Germinal center (tissue), 1 donor: ENCODE measurements at regions not wholly inside any gene's neighbourhood (a gene's known extent, or its start where the extent isn't known, plus 50 kb on each side); places are given as distances from the start of the nearest gene placed in this dataset.

ENCODE experiments used
- DNase-seq: peaks from one replicate; pipeline ENCODE4 v3.0.0; 2012; ENCODE audit warnings: mixed read lengths, low spot score

DNA sequence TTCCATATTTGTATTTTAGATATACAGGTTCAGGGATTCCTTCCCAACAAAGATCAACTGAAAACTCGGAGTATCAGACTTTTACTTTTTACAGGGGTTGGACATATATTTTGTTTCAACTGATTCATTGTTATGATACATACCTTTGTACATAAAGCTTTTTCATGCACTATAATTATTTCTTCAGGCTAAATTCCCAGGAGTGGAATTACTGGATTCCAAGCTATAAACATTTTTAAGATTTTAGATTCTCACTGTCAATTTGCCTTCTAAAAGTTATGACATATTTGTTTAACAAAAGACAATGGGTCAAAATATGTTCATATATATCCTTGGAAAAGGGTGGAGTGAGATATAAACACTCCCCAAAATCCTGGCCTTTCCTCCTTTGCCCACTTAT lies 449.0 kb downstream of the PDCD6IP start:
- no peak for DNase-seq

GRCh38 chr3:34248352-34248751 lies 449.9 kb downstream of the PDCD6IP start:
- DNase-seq, result no peak

DNA sequence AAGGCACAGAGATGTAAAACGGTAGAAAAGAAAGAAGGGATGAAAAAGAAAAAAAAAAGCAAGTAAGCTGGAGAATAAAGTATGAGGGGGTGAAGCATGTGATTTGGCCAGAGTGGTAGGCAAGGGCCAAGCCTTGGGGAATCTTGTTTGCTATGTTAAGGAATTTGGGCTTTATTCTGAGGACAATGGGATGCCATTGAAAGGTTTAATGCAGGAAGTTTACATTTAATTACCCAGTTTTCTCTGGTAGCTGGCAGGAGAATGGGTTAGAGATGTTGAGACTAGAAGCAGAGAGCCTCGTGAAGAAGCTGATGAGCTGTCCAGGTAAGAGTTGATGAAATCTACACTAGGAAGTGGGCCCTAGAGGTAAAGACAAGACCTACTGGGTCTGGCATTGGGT lies 455.9 kb downstream of the PDCD6IP start:
- no peak for DNase-seq

- no peak for DNase-seq
These were observed 457.6 kb downstream of the PDCD6IP start for GRCh38 chr3:34256021-34256420.

GRCh38 chr3:34256791-34257190 lies 458.4 kb downstream of the PDCD6IP start:
- DNase-seq, result no peak

GRCh38 chr3:34258271-34258998 lies 460.0 kb downstream of the PDCD6IP start:
- DNase-seq, result no peak

GRCh38 chr3:34260271-34261000 lies 462.0 kb downstream of the PDCD6IP start:
- DNase-seq, result peak; percentile 41

- no peak for DNase-seq
These were observed 462.6 kb downstream of the PDCD6IP start for GRCh38 chr3:34261001-34261385.

DNA sequence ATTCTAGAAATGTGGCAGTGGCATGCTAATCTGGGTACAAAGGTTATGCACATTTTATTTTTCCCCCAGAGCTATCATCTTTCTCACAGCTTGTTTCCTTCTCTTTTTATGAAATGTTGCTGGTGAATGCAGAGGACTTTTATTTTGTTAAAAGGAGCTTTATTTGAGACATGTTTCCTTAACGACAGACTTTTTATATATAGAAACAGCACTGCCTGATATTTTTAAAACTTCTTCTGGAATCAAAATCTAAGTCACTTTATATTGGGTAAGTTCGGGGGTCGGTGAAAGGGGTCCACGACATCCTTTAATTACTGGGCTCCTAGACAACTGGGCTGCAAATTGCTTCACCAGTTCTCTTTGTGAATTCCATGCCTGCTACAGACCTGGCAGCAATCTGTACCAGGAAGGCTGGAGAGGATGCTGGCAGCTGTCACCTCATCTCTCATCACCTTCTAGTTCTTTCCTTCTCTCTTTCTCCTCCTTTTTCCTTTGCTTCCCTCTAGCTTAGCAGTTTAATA lies 464.7 kb downstream of the PDCD6IP start:
- no peak for DNase-seq

GRCh38 chr3:34264337-34265041 lies 466.1 kb downstream of the PDCD6IP start:
- DNase-seq, result no peak

- no peak for DNase-seq
These were observed 468.7 kb downstream of the PDCD6IP start for GRCh38 chr3:34267088-34267487.

DNA sequence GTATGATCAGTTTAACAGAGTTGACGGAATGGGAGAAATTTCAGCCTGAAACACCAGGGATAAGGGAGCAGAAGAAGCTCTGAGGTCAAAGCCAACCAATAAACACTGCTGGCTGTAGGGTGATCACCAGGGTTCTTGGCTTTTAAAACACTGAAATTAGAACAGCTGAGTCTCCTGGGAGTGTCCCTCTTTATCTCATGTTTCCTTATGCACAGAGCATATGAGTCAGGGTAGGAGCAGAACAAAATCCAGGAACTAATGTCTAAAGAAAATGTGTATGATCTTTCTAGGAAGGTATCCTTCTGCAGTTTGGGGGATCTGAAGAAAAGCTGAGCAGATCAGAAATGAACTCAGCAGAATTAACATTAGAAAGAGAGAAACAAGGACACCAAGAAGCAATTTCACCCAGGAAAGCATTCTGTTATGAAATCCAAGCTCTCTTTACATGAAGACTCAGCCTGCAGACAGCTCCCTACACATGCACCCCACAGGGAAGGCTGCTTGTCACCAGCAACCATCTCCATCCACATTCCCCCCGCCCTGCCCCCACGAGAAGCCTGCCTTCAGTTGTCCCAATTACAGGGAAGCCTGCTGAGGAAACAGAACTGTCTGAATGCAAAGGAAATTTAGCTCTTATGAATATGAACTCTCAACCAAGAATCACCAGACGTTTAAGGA lies 469.7 kb downstream of the PDCD6IP start:
- no peak for DNase-seq

DNA sequence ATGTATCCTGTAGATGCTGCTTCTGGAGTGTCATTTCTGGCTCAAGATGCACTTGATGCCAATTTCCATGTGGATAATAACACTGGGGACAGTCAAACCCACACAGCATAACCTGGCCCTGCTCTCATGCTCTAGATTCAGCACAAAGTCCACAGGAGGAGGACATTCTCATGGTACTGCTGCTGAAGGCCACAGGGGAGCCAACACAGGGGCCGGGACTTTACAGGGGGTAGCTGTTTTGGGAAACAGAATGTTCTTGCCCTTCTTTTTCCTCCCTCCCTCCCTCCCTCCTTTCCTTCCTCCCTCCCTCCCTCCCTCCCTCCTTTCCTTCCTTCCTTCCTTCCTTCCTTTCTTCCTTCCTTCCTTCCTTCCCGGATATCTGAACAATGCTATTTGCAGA lies 477.4 kb downstream of the PDCD6IP start:
- no peak for DNase-seq

DNA sequence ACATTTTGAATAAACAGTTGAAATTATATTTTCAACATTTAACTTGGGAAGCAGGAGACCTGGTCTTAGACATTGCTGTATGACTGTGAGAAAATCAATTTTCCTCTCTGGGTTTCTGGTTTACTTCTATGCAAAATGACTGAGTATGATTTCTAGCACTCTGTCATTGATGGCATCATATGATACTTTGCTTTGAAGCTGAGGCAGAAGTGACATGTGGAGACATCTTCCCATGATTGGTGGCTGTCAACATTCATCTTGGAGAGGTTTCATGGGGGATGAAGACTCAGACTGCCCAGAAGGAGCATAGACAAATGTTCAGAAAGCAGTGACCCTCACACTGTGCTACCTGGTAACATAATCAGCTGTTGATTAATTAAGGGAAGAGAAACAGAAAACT lies 477.9 kb downstream of the PDCD6IP start:
- no peak for DNase-seq

GRCh38 chr3:34277110-34277509 lies 478.7 kb downstream of the PDCD6IP start:
- no peak for DNase-seq

GRCh38 chr3:34279901-34280300 lies 481.5 kb downstream of the PDCD6IP start:
- no peak for DNase-seq

GRCh38 chr3:34283751-34284150 lies 485.3 kb downstream of the PDCD6IP start:
- DNase-seq, result no peak

- no peak for DNase-seq
These were observed 486.8 kb downstream of the PDCD6IP start for GRCh38 chr3:34284959-34285826.

DNA sequence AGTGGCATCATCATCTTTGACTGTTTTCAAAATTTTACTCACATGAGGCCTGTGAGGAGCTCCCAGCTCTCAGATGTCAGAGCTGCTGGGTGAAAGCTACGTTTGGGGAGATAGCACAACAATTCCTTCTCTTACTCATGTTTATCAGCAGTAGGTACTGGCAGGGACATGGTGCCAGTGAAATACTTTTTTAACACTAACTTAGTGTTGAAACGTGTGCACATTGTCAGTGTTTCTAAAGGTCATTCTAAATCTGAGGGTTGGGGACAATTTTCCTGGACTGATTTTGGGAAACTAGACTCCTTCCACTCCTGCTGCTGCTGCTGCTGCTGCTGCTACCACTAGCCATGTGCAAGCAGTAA lies 487.4 kb downstream of the PDCD6IP start:
- DNase-seq, result no peak

- no peak for DNase-seq
These were observed 494.3 kb downstream of the PDCD6IP start for GRCh38 chr3:34292605-34293300.

DNA sequence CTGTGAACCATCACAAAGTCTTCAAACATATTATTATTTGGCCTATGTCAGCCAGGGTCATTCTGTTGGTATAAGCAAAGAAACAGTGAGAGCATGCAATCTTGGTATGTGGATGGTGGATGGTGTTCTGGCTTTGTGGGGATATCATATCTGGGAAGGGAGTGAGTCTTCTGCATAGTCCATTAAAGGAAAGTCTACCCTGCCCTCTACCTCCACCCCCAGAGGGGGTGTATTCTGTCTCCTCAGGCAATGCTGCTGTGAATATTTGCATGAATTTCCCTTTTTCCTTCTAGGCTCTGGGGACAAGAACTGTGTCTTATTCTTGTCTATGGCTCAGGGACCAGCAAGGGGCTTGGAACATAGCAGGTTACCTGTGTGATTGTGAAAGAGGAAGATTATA lies 495.8 kb downstream of the PDCD6IP start:
- DNase-seq, result no peak
